ENCODE measurements at regions not wholly inside any gene's neighbourhood (a gene's known extent, or its start where the extent isn't known, plus 50 kb on each side); places are given as distances from the start of the nearest gene placed in this dataset.

DNA sequence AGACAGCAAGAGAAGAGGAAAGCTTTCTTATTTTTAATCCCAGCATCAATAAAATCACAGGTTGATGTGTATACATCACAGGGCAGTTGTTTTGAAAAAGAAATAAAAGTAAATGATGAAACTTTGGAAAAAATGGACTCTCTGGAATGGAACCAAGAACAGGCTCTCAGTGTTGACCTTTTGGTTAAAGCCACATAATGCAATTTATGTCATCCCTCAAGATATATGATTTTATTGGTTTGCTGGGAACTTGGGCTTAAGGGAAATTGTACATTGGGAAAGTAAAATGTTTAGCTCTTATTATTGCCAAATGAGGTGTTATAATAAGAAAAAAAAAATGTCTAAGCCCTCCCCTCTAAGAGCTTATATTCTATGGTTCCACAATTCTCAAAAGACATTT lies 139.8 kb upstream of the MTNR1B start:
- no peak overlapping the region for H3T11ph ChIP-seq (ENCODE audit: low read length)
- H3K4me1 ChIP-seq (ENCODE audit: insufficient read depth, low read length) = peaks cover 6% of the 10 kb centered on the region; the same call in 1 of the 2 replicates
- H3K4me3 Mint-ChIP-seq = no peak overlapping the region
- peaks cover 0 to 13% (median 9%) of the 10 kb centered on the region in 3 experiments; a peak in 4 of 7 replicates for H3K36me3 Mint-ChIP-seq (ENCODE audit: insufficient read depth in 1 of 3, low read depth in 3 of 3)
- no peak overlapping the region for H2BK12ac ChIP-seq (ENCODE audit: insufficient read length, low read depth, low read length)
- no peak overlapping the region for H3K9ac ChIP-seq (ENCODE audit: extremely low read depth, insufficient read length, low read length)
- H3K79me1 ChIP-seq (ENCODE audit: insufficient read depth, low read depth, low read length, poor library complexity, severe bottlenecking) = no peaks in the 10 kb centered on the region
- H3K79me2 ChIP-seq (ENCODE audit: insufficient read depth, low read length) = no peaks in the 10 kb centered on the region
- no peak overlapping the region for H4K91ac ChIP-seq (ENCODE audit: insufficient read length, low read depth, low read length)
- peaks cover 25 to 29% of the 10 kb centered on the region in 2 experiments for H3K4me1 Mint-ChIP-seq
- no peaks in the 10 kb centered on the region for H3K9me3 Mint-ChIP-seq
- H3K14ac ChIP-seq (ENCODE audit: insufficient read depth, low read length) = no peak overlapping the region
- H2AFZ ChIP-seq (ENCODE audit: low read length) = no peak overlapping the region
- DNase-seq = no peak
- no peak overlapping the region for H2BK15ac ChIP-seq (ENCODE audit: low read depth, low read length)
- peak overlapping the region in 1 of 3 experiments; percentile 90; a peak in 1 of 7 replicates for H3K27ac Mint-ChIP-seq
- H3K27ac ChIP-seq (ENCODE audit: insufficient read length, low read depth, low read length) = no peak overlapping the region
- no peak overlapping the region for H3K4ac ChIP-seq (ENCODE audit: low read depth, low read length)
- H2BK20ac ChIP-seq (ENCODE audit: low read depth, low read length, poor library complexity, severe bottlenecking) = no peak overlapping the region
- no peak overlapping the region for H3K56ac ChIP-seq (ENCODE audit: insufficient read length, low read depth, low read length)
- no peak overlapping the region for H3K4me2 ChIP-seq (ENCODE audit: insufficient read depth, insufficient read length, low read length)
- TF ChIP-seq, protein P1, sequence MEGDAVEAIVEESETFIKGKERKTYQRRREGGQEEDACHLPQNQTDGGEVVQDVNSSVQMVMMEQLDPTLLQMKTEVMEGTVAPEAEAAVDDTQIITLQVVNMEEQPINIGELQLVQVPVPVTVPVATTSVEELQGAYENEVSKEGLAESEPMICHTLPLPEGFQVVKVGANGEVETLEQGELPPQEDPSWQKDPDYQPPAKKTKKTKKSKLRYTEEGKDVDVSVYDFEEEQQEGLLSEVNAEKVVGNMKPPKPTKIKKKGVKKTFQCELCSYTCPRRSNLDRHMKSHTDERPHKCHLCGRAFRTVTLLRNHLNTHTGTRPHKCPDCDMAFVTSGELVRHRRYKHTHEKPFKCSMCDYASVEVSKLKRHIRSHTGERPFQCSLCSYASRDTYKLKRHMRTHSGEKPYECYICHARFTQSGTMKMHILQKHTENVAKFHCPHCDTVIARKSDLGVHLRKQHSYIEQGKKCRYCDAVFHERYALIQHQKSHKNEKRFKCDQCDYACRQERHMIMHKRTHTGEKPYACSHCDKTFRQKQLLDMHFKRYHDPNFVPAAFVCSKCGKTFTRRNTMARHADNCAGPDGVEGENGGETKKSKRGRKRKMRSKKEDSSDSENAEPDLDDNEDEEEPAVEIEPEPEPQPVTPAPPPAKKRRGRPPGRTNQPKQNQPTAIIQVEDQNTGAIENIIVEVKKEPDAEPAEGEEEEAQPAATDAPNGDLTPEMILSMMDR (conservative IDR thresholded peaks at IDR 0.05) = no peak
- no peak overlapping the region for H4K8ac ChIP-seq (replicated peaks; ENCODE audit: insufficient read length, low read depth, low read length)
- no peaks in the 10 kb centered on the region for H4K20me1 ChIP-seq (ENCODE audit: control insufficient read depth, insufficient read depth, insufficient read length)
- H3K27me3 Mint-ChIP-seq (ENCODE audit: low read depth) = no peaks in the 10 kb centered on the region
- H2AK5ac ChIP-seq (ENCODE audit: insufficient read length, low read length) = no peak overlapping the region
- H3K27me3 ChIP-seq (ENCODE audit: insufficient read depth, low read length) = no peaks in the 10 kb centered on the region
- H3K23ac ChIP-seq (ENCODE audit: insufficient read length, low read depth, low read length) = no peak overlapping the region
- H4K5ac ChIP-seq (ENCODE audit: insufficient read length, low read depth, low read length) = no peak overlapping the region
- no peak overlapping the region for H3K18ac ChIP-seq (ENCODE audit: insufficient read length, low read depth, low read length)
- no peaks in the 10 kb centered on the region for H3K9me3 ChIP-seq (ENCODE audit: control insufficient read depth, low read depth, low read length)
- no peak overlapping the region for H2BK120ac ChIP-seq (ENCODE audit: low read depth, low read length, poor library complexity, severe bottlenecking)
- H2BK5ac ChIP-seq (ENCODE audit: insufficient read length, low read length) = no peak overlapping the region
- no peaks in the 10 kb centered on the region for H3K23me2 ChIP-seq (ENCODE audit: insufficient read length, low read depth, low read length, poor library complexity, severe bottlenecking)
